ENCODE measurements at regions not wholly inside any gene's neighbourhood (a gene's known extent, or its start where the extent isn't known, plus 50 kb on each side); places are given as distances from the start of the nearest gene placed in this dataset.
"Not testable (repeated sequence)": the region's sequence is repeated elsewhere in the genome, so short reads cannot be mapped to it uniquely, and the experiment has no call there.

GRCh38 chr2:35462226-35462998 lies 893.2 kb upstream of the CRIM1 start:
- Histone ChIP-seq H3K4me3 (ENCODE audit: low read length in 2 of 2) (no peak overlapping the region), H3K4me1 (ENCODE audit: insufficient read depth, low read length) (no peaks in the 10 kb centered on the region), H3K27ac (ENCODE audit: low read depth, low read length) (no peak overlapping the region), H3K27me3 (ENCODE audit: insufficient read depth, low read length) (no peaks in the 10 kb centered on the region), H3K9me3 (ENCODE audit: control insufficient read depth in 1 of 2, low read length in 2 of 2) (no peaks in the 10 kb centered on the region), H3K36me3 (ENCODE audit: insufficient read depth, low read length) (no peaks in the 10 kb centered on the region)
- H3K27me3 Mint-ChIP-seq = no peaks in the 10 kb centered on the region
- H3K4me3 Mint-ChIP-seq = no peak overlapping the region
- ChIA-PET CTCF (ENCODE audit: partially characterized antibody) (no interaction called here), POLR2A (ENCODE audit: partially characterized antibody) (no interaction called here)
- no peaks in the 10 kb centered on the region for H3K4me1 Mint-ChIP-seq
- intact Hi-C loops (cut with micrococcal nuclease) = no loop called here
- no peaks in the 10 kb centered on the region for H3K9me3 Mint-ChIP-seq
- no peak overlapping the region for H3K27ac Mint-ChIP-seq
- no peak for DNase-seq
- H3K36me3 Mint-ChIP-seq = no peaks in the 10 kb centered on the region

DNA sequence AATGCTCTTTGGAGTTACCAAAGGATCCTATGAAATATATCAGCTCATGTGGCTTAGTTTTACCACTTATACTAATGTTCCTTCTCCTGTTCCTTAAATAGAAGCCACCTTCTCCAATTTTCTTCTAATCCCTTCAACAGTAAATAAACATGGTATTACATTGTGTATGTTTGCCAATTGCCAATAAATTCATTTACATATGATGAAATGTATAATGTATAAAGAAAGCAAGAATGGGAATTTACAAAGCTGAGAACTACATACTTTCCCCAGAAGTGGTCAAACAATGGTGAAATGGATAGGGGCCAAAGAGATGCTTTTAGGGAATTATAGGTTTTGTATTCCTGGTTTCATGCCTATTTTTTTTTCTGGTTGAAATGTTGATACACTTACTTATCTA lies 894.2 kb upstream of the CRIM1 start:
- no peaks in the 10 kb centered on the region for H3K27me3 ChIP-seq (ENCODE audit: insufficient read depth, low read length)
- Mint-ChIP-seq H3K9me3 (no peaks in the 10 kb centered on the region), H3K27ac (no peak overlapping the region), H3K4me1 (no peaks in the 10 kb centered on the region), H3K27me3 (no peaks in the 10 kb centered on the region), H3K4me3 (no peak overlapping the region), H3K36me3 (no peaks in the 10 kb centered on the region)
- no peak overlapping the region for H3K4me3 ChIP-seq (ENCODE audit: low read length in 2 of 2)
- H3K27ac ChIP-seq (ENCODE audit: low read depth, low read length) = no peak overlapping the region
- H3K4me1 ChIP-seq (ENCODE audit: insufficient read depth, low read length) = no peaks in the 10 kb centered on the region
- POLR2A ChIA-PET (ENCODE audit: partially characterized antibody) = no interaction called here
- no peaks in the 10 kb centered on the region for H3K36me3 ChIP-seq (ENCODE audit: insufficient read depth, low read length)
- CTCF ChIA-PET (ENCODE audit: partially characterized antibody) = no interaction called here
- H3K9me3 ChIP-seq (ENCODE audit: control insufficient read depth in 1 of 2, low read length in 2 of 2) = no peaks in the 10 kb centered on the region
- intact Hi-C loops (cut with micrococcal nuclease) = no loop called here
- DNase-seq = no peak

- ChIA-PET POLR2A (ENCODE audit: partially characterized antibody) (no interaction called here), CTCF (ENCODE audit: partially characterized antibody) (no interaction called here)
- Histone ChIP-seq H3K27me3 (ENCODE audit: insufficient read depth, low read length) (no peaks in the 10 kb centered on the region), H3K4me3 (ENCODE audit: low read length in 2 of 2) (no peak overlapping the region), H3K36me3 (ENCODE audit: insufficient read depth, low read length) (no peaks in the 10 kb centered on the region), H3K27ac (ENCODE audit: low read depth, low read length) (no peak overlapping the region), H3K9me3 (ENCODE audit: control insufficient read depth in 1 of 2, low read length in 2 of 2) (no peaks in the 10 kb centered on the region), H3K4me1 (ENCODE audit: insufficient read depth, low read length) (no peaks in the 10 kb centered on the region)
- peaks cover 0 to 7% (median 0%) of the 10 kb centered on the region in 8 donors for H3K9me3 Mint-ChIP-seq
- H3K4me1 Mint-ChIP-seq = no peaks in the 10 kb centered on the region
- no peaks in the 10 kb centered on the region for H3K36me3 Mint-ChIP-seq
- no peaks in the 10 kb centered on the region for H3K27me3 Mint-ChIP-seq
- intact Hi-C loops (cut with micrococcal nuclease) = no loop called here
- H3K4me3 Mint-ChIP-seq = no peak overlapping the region
- no peak overlapping the region for H3K27ac Mint-ChIP-seq
- DNase-seq = no peak
These were observed 900.5 kb upstream of the CRIM1 start for GRCh38 chr2:35454966-35455638.

GRCh38 chr2:35447821-35448220 lies 907.8 kb upstream of the CRIM1 start:
- Histone ChIP-seq H3K4me1 (ENCODE audit: insufficient read depth, low read length) (no peaks in the 10 kb centered on the region), H3K4me3 (ENCODE audit: low read length in 2 of 2) (no peak overlapping the region), H3K27ac (ENCODE audit: low read depth, low read length) (no peak overlapping the region), H3K36me3 (ENCODE audit: insufficient read depth, low read length) (no peaks in the 10 kb centered on the region), H3K9me3 (ENCODE audit: control insufficient read depth in 1 of 2, low read length in 2 of 2) (no peaks in the 10 kb centered on the region), H3K27me3 (ENCODE audit: insufficient read depth, low read length) (no peaks in the 10 kb centered on the region)
- Mint-ChIP-seq H3K27ac (no peak overlapping the region), H3K27me3 (no peaks in the 10 kb centered on the region), H3K4me1 (no peaks in the 10 kb centered on the region), H3K4me3 (no peak overlapping the region), H3K9me3 (peaks cover 0 to 7% (median 0%) of the 10 kb centered on the region in 8 donors), H3K36me3 (no peaks in the 10 kb centered on the region)
- intact Hi-C loops (cut with micrococcal nuclease) = no loop called here
- POLR2A ChIA-PET (ENCODE audit: partially characterized antibody) = no interaction called here
- DNase-seq = no peak
- CTCF ChIA-PET (ENCODE audit: partially characterized antibody) = no interaction called here

DNA sequence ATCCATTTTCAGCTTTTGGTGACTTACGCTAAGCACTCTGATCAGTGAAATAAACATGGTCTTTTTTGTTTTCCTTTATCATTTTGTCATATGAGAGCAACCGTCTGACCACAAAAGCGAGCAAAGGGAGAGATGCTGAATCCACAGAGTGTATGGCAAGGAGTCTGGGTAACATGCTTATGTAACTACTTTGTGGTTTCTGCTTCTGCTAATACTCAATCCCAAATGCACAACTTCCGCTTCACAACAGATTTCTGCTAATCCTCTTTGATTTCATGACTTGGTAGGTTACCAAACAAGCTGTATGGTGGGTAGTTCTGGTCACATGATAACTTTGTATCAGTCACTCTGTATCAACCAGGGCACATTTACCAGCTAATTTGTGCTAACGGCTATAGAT lies 908.4 kb upstream of the CRIM1 start:
- no peaks in the 10 kb centered on the region for H3K36me3 Mint-ChIP-seq
- Histone ChIP-seq H3K9me3 (ENCODE audit: control insufficient read depth in 1 of 2, low read length in 2 of 2) (no peaks in the 10 kb centered on the region), H3K27ac (ENCODE audit: low read depth, low read length) (no peak overlapping the region), H3K36me3 (ENCODE audit: insufficient read depth, low read length) (no peaks in the 10 kb centered on the region), H3K4me1 (ENCODE audit: insufficient read depth, low read length) (no peaks in the 10 kb centered on the region), H3K27me3 (ENCODE audit: insufficient read depth, low read length) (no peaks in the 10 kb centered on the region), H3K4me3 (ENCODE audit: low read length in 2 of 2) (no peak overlapping the region)
- H3K4me1 Mint-ChIP-seq = no peaks in the 10 kb centered on the region
- H3K27ac Mint-ChIP-seq = no peak overlapping the region
- intact Hi-C loops (cut with micrococcal nuclease) = no loop called here
- no peaks in the 10 kb centered on the region for H3K27me3 Mint-ChIP-seq
- peaks cover 0 to 7% (median 0%) of the 10 kb centered on the region in 8 donors for H3K9me3 Mint-ChIP-seq
- peak in 1 of 5 donors; percentile 25 for DNase-seq
- POLR2A ChIA-PET (ENCODE audit: partially characterized antibody) = no interaction called here
- H3K4me3 Mint-ChIP-seq = no peak overlapping the region
- CTCF ChIA-PET (ENCODE audit: partially characterized antibody) = no interaction called here

DNA sequence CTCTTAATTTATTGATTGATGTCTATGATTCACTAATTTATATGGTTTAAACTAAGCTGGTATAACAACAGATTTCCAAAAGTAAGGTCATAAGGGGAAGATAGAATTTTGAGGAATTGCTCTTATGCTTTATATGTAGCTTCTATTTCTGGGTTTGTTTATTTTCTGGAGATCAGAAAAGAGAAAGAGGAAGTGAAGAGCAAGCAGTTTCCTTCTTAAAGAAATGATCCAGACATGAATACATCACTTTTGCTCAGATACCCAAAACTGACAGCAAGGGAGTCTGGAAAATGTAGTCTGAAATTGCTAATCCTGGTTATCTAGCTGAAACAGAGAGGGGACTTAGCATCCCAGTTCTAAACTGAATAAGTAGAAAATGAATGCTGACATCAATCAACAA lies 912.5 kb upstream of the CRIM1 start:
- no peaks in the 10 kb centered on the region for H3K27me3 ChIP-seq (ENCODE audit: insufficient read depth, low read length)
- CTCF ChIA-PET (ENCODE audit: partially characterized antibody) = no interaction called here
- intact Hi-C loops (cut with micrococcal nuclease) = no loop called here
- POLR2A ChIA-PET (ENCODE audit: partially characterized antibody) = no interaction called here
- no peak for DNase-seq
- Mint-ChIP-seq H3K9me3 (peaks cover 0 to 2% (median 0%) of the 10 kb centered on the region in 8 donors), H3K27ac (no peak overlapping the region), H3K27me3 (no peaks in the 10 kb centered on the region), H3K4me1 (no peaks in the 10 kb centered on the region), H3K36me3 (no peaks in the 10 kb centered on the region), H3K4me3 (no peak overlapping the region)
- H3K4me1 ChIP-seq (ENCODE audit: insufficient read depth, low read length) = no peaks in the 10 kb centered on the region
- H3K27ac ChIP-seq (ENCODE audit: low read depth, low read length) = no peak overlapping the region
- H3K9me3 ChIP-seq (ENCODE audit: control insufficient read depth in 1 of 2, low read length in 2 of 2) = no peaks in the 10 kb centered on the region
- no peak overlapping the region for H3K4me3 ChIP-seq (ENCODE audit: low read length in 2 of 2)
- H3K36me3 ChIP-seq (ENCODE audit: insufficient read depth, low read length) = no peaks in the 10 kb centered on the region

DNA sequence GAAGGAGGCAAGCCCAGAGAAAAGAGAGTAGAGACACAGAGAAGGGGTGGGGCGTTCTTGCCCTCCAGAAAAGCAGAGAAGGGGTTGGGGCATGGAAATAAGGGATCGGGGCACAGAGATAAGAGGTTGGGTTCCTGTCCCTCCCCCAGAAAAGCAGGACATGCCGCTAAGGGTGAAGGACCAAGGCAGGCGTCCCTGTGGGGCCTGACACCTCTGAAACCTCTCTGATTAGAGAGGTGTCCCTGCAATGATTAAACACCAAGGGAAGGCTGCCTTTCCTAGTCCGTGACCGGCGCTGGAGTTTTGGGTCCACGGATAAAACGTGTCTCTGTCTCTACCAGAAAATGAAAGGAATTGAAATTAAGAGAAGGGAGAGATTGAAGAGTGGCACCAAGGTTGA lies 914.0 kb upstream of the CRIM1 start:
- intact Hi-C loops (cut with micrococcal nuclease); POLR2A ChIA-PET (ENCODE audit: partially characterized antibody); H3K27ac ChIP-seq (ENCODE audit: low read depth, low read length); DNase-seq; H3K4me1 Mint-ChIP-seq; H3K9me3 Mint-ChIP-seq; H3K27me3 Mint-ChIP-seq; H3K36me3 Mint-ChIP-seq; H3K4me3 ChIP-seq (ENCODE audit: low read length in 2 of 2); H3K9me3 ChIP-seq (ENCODE audit: control insufficient read depth in 1 of 2, low read length in 2 of 2); H3K4me1 ChIP-seq (ENCODE audit: insufficient read depth, low read length); H3K4me3 Mint-ChIP-seq; H3K27ac Mint-ChIP-seq; H3K36me3 ChIP-seq (ENCODE audit: insufficient read depth, low read length); CTCF ChIA-PET (ENCODE audit: partially characterized antibody); H3K27me3 ChIP-seq (ENCODE audit: insufficient read depth, low read length): not testable (repeated sequence)

Measured in CD4-positive, alpha-beta memory T cell (primary cell).